ENCODE measurements at regions not wholly inside any gene's neighbourhood (a gene's known extent, or its start where the extent isn't known, plus 50 kb on each side); places are given as distances from the start of the nearest gene placed in this dataset.

- 0 out of 2 replicates have a peak, but pooled peaks cover 3% of the 10 kb centered on the region for H3K4me1 Mint-ChIP-seq
Measured at GRCh38 chr14:104230946-104231345, 92.6 kb downstream of the KIF26A start.

More at GRCh38 chr14:104230946-104231345, 92.6 kb downstream of the KIF26A start:
- TF ChIP-seq SOX15 (CRISPR knock-in tag; IDR thresholded peaks at IDR 0.05) (no peak), RORB (CRISPR knock-in tag; IDR thresholded peaks at IDR 0.05) (no peak), MXD4 (CRISPR knock-in tag; IDR thresholded peaks at IDR 0.05; ENCODE audit: borderline replicate concordance) (no peak), HMGXB4 (CRISPR knock-in tag; IDR thresholded peaks at IDR 0.05) (no peak), JAZF1 (CRISPR knock-in tag; IDR thresholded peaks at IDR 0.05) (no peak), ZNF281 (CRISPR knock-in tag; IDR thresholded peaks at IDR 0.05) (no peak), FOXP1 (CRISPR knock-in tag; IDR thresholded peaks at IDR 0.05; ENCODE audit: borderline replicate concordance) (no peak), KAT7 (CRISPR knock-in tag; IDR thresholded peaks at IDR 0.05; ENCODE audit: borderline replicate concordance) (no peak), ATF1 (CRISPR knock-in tag; IDR thresholded peaks at IDR 0.05) (no peak), HMGA2 (CRISPR knock-in tag; IDR thresholded peaks at IDR 0.05) (no peak), ZNF512 (CRISPR knock-in tag; IDR thresholded peaks at IDR 0.05; ENCODE audit: borderline replicate concordance) (no peak), AFF4 (CRISPR knock-in tag; IDR thresholded peaks at IDR 0.05; ENCODE audit: borderline replicate concordance) (no peak), ZNF396 (CRISPR knock-in tag; IDR thresholded peaks at IDR 0.05; ENCODE audit: borderline replicate concordance) (no peak), FOXK1 (CRISPR knock-in tag; IDR thresholded peaks at IDR 0.05) (no peak)
- TF ChIP-seq, protein P1, sequence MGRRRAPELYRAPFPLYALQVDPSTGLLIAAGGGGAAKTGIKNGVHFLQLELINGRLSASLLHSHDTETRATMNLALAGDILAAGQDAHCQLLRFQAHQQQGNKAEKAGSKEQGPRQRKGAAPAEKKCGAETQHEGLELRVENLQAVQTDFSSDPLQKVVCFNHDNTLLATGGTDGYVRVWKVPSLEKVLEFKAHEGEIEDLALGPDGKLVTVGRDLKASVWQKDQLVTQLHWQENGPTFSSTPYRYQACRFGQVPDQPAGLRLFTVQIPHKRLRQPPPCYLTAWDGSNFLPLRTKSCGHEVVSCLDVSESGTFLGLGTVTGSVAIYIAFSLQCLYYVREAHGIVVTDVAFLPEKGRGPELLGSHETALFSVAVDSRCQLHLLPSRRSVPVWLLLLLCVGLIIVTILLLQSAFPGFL (CRISPR knock-in tag; IDR thresholded peaks at IDR 0.05; ENCODE audit: borderline replicate concordance), result no peak
- TF ChIP-seq, protein P2, sequence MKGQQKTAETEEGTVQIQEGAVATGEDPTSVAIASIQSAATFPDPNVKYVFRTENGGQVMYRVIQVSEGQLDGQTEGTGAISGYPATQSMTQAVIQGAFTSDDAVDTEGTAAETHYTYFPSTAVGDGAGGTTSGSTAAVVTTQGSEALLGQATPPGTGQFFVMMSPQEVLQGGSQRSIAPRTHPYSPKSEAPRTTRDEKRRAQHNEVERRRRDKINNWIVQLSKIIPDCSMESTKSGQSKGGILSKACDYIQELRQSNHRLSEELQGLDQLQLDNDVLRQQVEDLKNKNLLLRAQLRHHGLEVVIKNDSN (CRISPR knock-in tag; IDR thresholded peaks at IDR 0.05), result no peak
- ATAC-seq, result no peak
- Mint-ChIP-seq H3K27me3 (ENCODE audit: low read depth) (peaks cover 5% of the 10 kb centered on the region), H3K27ac (no peak overlapping the region), H3K36me3 (peaks cover 22% of the 10 kb centered on the region), H3K4me3 (no peak overlapping the region), H3K9me3 (no peaks in the 10 kb centered on the region; the same call in none of the 2 replicates)
- DNase-seq (ENCODE audit: low spot score), result no peak
- ChIA-PET POLR2A (no interaction called here), CTCF (no interaction called here)

All from WTC11 (cell line).